HG03039 (cell line): ENCODE measurements at regions not wholly inside any gene's neighbourhood (a gene's known extent, or its start where the extent isn't known, plus 50 kb on each side); places are given as distances from the start of the nearest gene placed in this dataset.

ENCODE experiments used
- ATAC-seq: cut with Tn5 transposase; IDR thresholded peaks from one replicate; pipeline ENCODE4 v1.9.1; 2021; ENCODE audit warnings: mild to moderate bottlenecking, moderate library complexity; ENCODE audit not compliant: unreplicated experiment

DNA sequence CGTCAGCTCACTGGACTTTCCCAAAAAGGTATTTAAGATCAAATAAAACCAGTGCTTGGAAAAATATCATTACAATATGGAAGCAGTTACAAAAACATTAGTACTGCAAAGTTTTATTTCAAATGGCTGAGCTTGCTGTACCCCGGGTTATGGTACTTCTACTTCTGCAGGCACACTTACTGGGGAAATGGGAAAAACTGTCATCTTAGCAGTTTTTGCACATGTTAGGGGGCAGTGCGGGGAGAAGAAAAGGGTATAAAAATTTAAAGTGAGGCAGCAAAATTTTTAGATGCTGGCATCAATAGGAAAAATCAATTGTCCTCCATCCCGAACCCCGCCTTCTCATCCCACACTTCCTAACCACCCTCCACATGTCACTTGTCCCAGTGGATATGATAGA lies 133.4 kb downstream of the ATG4C start:
- ATAC-seq: no peak

DNA sequence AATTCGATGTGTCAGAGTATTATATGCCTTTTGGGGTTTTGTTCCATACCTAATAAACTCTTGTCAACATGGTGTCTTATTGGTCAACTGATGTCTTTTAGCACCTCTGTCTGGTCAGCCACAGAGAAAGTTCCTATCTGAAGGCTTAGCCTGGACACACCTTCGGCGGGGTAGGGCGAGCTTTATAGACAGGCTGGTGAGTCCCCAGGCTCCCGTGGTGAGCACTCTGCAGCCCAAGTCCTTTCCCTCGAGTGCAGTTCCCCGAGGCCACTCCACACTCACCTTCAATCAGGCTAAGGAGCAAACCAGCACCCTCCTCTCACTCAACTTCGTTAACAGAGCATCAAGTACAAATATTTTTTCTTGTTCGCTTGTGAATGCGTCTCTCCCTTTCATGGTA lies 133.9 kb downstream of the ATG4C start:
- ATAC-seq: no peak

DNA sequence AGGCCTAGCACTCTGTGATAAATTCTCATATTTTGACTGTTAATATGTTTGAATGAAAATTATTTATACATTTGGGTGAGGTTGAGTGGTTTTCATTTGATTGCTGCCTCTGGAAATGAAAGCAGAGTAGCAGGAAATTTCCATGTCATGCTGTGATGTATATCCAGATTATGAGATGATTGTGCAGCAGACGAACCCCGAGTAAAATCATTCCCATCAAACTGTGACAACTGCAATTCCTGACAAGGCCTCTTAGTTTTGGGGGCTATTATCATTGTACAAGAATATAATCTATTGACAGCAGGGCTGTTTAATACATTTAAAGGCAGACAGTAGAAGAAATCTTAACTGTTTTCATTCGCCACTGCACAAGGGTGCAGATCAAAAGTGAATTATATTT lies 134.8 kb downstream of the ATG4C start:
- no peak for ATAC-seq

GRCh38 chr1:62922006-62922405 lies 138.1 kb downstream of the ATG4C start:
- ATAC-seq: no peak

- no peak for ATAC-seq
Observed at GRCh38 chr1:62924983-62925790, 141.3 kb downstream of the ATG4C start.

- ATAC-seq: no peak
Observed at GRCh38 chr1:62926681-62927252, 142.8 kb downstream of the ATG4C start.

DNA sequence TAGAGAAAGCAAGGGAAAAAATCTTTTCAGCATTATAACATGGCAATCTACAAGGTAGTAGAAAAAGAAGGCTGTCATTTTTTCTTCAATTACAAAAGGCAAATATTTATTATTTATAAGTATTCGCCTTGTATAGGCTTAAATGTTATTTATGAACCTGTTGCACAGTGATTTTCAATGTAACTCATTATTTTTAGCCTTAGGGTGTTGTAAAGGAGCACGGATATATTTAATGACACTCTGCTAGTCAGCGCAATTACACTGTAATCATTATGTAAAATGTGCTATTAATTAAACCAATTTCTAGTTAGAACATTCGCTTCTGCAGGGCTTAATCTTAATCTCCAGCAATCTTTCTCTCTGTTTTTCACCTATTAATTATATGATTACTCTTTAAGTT lies 145.0 kb downstream of the ATG4C start:
- no peak for ATAC-seq

GRCh38 chr1:62937634-62938296 lies 153.8 kb downstream of the ATG4C start:
- ATAC-seq: no peak

DNA sequence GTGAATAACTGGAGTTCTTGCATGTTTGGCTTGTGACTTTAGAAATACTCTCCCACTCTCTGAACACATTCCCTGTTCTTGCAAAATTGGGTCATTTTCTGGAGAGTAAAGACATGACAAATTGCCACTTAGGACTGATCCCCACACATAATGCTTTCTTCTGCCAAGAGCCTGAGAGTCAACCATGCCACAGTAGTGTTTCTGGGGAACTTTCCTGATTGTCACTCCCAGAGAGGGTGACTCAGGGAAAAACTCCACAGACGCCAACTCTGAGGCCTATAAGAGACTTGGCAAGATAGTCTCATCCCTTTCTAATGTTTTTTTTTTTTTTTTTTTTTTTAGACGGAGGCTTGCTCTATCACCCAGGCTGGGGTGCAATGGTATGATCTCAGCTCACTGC lies 157.8 kb downstream of the ATG4C start:
- ATAC-seq: no peak

- ATAC-seq: no peak
Observed at GRCh38 chr1:62946511-62946910, 162.6 kb downstream of the ATG4C start.

- ATAC-seq: no peak
Observed at GRCh38 chr1:62951428-62951827, 167.5 kb downstream of the ATG4C start.

DNA sequence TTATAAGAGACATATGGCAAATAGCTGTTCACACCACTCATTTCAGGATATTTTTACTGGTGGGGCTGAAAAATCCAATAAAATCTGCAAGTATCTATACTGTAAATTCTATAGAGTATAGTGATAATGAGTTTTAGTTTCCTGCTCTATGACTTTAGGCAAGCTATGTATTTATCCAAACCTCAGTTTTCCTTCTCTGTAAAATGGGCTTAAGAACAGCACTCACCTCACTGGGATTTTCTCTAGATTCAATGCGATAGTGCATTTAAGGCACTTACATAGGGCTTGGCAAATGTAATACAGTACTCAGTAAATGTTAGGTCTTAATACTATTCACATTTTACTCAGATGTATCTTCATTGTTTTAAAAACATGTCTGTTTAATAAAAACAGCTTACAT lies 168.7 kb downstream of the ATG4C start:
- no peak for ATAC-seq

DNA sequence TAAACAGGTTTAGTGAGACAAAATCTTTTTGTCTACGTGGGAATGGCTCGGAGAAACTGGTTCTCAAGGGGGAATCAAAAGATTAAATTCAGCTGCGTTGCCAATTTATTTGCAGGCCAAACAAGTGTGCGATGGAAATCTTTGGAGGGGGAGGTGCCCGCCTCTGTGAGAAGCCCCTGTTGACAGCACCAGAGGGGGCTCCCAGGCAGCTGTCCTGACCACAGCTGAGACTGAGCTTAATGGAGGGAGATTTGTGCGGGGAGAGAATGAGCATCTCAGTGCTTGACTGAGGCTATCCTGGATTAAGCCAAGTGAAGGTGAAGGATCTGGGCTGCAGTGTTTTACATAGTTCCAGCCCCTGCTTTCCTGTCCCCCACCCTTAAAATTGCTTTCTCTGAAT lies 169.7 kb downstream of the ATG4C start:
- ATAC-seq: no peak

GRCh38 chr1:62954758-62955157 lies 170.8 kb downstream of the ATG4C start:
- no peak for ATAC-seq

DNA sequence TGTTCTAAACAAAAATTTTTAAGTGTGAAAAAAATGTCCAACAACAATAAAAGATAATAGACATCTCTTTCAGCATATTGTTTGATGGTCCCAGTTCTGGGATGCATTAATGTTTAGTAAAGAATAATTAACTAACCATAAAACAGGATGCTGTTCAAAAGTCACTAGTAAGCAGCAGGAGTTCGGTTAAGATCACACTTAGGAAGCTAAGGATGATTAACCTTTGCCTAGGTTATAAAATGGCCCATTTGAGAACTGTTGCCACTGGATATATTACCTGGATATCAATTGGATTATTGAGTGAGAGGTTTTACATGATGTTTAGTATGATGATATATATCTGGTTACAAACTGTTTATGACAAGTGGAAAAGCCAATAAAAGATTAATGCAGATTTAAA lies 171.7 kb downstream of the ATG4C start:
- no peak for ATAC-seq

DNA sequence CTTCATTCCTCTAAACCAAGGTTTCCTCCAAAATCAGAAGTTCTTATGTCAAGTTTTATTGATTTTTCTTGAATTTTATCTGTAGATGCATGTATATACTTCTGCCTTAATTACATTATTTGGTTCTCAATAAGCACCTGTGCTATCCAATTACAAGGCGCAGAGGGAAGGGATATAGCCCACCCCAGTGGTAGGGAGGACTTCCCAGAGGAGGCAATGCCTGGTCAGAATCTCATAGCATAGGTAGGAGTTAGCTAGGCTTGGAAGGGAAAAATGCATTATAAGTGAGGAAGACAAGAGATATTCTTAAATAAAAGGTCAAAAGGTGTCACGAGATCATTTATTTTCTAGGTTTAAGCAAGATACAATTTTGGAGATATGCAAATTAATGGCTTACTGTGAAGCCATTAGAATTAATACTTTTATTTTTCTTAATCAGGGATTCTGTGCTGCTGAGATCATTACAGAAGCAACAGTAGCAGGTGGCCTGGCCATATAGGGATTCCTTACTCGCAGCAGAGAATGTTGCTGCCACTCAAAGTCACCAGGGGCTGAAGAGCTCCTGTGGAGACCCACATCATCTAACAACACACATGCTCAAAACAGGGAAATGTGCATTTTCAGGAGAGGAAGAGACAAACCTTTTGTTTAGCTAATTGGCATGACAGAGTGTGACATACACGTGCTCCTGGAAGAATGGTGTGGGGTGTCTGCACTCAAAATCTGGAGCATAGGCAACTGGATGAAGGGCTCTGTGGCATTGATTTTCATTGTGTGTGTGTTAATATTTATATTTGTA lies 178.3 kb downstream of the ATG4C start:
- no peak for ATAC-seq

GRCh38 chr1:62962901-62963776 lies 179.2 kb downstream of the ATG4C start:
- ATAC-seq: no peak

DNA sequence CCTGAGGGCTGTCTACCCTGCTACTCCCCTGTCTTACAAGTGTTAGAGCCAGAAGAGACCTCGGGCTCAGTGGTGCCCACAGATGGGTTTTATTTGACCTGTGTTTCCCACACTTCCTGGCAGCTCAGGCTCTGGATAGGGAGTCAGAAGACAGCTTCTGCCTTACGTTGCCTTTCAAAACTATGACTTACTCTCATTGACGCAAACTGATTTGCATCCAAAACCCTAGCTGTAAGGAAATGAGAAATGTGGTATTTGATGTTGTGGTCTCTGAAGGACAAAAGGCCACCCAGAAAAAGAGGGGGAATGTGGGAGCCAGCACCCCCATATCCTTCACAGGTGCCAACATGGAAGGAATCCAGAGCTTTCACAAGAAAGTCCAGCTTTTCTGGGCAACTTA lies 180.2 kb downstream of the ATG4C start:
- ATAC-seq: no peak

DNA sequence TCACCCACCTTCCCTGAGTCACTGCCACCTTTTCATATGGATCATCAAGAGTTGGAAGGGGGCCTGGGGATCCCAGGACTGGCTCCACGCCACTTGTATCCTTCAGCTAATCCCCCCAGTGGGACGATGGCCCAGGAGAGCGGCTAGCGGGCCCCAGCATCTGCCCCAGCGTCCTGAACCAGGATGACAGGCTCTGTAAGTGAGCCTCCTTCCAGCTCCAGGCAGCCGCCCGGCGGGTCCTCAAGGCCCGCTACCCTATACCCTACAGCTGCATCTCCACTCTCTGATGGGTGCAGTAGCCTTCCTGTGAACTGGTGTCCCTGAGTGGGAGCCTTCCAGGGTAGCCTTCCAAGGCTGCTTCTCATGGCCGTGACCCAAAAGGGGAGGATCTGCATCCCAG lies 183.1 kb downstream of the ATG4C start:
- ATAC-seq: no peak

DNA sequence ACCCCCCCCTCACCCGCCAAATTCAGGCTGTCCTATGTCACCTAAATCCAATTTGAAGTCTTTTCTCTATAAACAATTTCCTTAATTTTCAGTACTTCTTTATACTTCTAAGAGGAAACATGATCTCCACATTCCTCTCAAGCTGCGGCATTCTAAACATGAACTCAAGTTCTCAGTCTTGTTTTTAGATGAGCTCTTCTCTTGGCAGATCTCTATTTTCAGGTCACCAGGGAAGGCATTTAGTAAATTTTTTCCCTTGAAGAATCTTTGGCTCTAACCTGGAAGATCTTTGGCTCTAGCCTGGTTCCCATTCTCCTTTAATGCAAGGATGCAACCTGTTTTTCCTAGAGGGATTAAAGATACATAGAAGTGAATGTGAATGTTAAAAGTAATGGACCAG lies 193.4 kb downstream of the ATG4C start:
- ATAC-seq: no peak

DNA sequence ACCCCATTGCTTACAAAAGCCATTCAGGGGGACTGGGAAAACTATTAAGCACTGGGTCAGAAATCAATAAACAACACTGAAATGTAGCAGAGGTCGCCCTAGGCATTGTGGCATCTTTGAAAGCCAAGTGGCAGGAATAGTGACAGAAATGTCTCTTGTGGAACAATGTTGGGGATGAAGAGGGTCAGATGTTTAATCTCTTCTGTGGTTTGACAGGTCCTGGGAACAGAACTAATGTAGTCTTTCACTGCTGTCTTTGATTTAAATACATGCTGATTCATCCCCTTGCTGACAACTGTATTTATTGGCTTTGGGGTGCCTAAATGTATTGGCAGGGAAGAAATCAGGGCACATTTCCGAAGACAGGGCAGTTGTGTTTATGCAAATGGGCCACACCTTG lies 194.8 kb downstream of the ATG4C start:
- ATAC-seq: no peak
